8988T (cell line): ENCODE measurements at regions not wholly inside any gene's neighbourhood (a gene's known extent, or its start where the extent isn't known, plus 50 kb on each side); places are given as distances from the start of the nearest gene placed in this dataset.

Experiments
- DNase-seq: peaks from one replicate; pipeline ENCODE4 v3.0.0; 2011

GRCh38 chr21:34192646-34193285 is 119.4 kb downstream of the MRPS6 start:
- DNase-seq, result no peak

GRCh38 chr21:34195335-34195734 is 122.0 kb downstream of the MRPS6 start:
- DNase-seq, result no peak

- no peak for DNase-seq
Measured at GRCh38 chr21:34196996-34197395, 123.6 kb downstream of the MRPS6 start.

GRCh38 chr21:34197561-34197960 is 124.2 kb downstream of the MRPS6 start:
- no peak for DNase-seq

GRCh38 chr21:34198231-34199120 is 125.1 kb downstream of the MRPS6 start:
- DNase-seq, result no peak

- no peak for DNase-seq
Measured at GRCh38 chr21:34199121-34199910, 125.9 kb downstream of the MRPS6 start.

- no peak for DNase-seq
Measured at GRCh38 chr21:34200288-34200905, 127.0 kb downstream of the MRPS6 start.

- no peak for DNase-seq
Measured at GRCh38 chr21:34201001-34201400, 127.6 kb downstream of the MRPS6 start.

- no peak for DNase-seq
Measured at GRCh38 chr21:34201481-34201858, 128.1 kb downstream of the MRPS6 start.

GRCh38 chr21:34202553-34203372 is 129.4 kb downstream of the MRPS6 start:
- no peak for DNase-seq

GRCh38 chr21:34203851-34204420 is 130.6 kb downstream of the MRPS6 start:
- no peak for DNase-seq

- no peak for DNase-seq
Measured at GRCh38 chr21:34204481-34205439, 131.4 kb downstream of the MRPS6 start.

GRCh38 chr21:34205811-34206571 is 132.6 kb downstream of the MRPS6 start:
- DNase-seq, result no peak

GRCh38 chr21:34213959-34214358 is 140.6 kb downstream of the MRPS6 start:
- DNase-seq, result no peak

- no peak for DNase-seq
Measured at GRCh38 chr21:34215501-34215900, 142.1 kb downstream of the MRPS6 start.

GRCh38 chr21:34215911-34216717 is 142.7 kb downstream of the MRPS6 start:
- DNase-seq, result no peak

GRCh38 chr21:34216718-34217032 is 143.3 kb downstream of the MRPS6 start:
- DNase-seq, result no peak

- DNase-seq, result no peak
Measured at GRCh38 chr21:34217263-34217662, 143.9 kb downstream of the MRPS6 start.
